SIG-M5 treated with dmso at 0.1 percent for 504 hours (cell line): ENCODE measurements at regions not wholly inside any gene's neighbourhood (a gene's known extent, or its start where the extent isn't known, plus 50 kb on each side); places are given as distances from the start of the nearest gene placed in this dataset.

Experiments used
- DNase-seq: peaks from one replicate; lab custom pipeline; 2025; ENCODE audit not compliant: unreplicated experiment; lab: John Stamatoyannopoulos, UW

DNA sequence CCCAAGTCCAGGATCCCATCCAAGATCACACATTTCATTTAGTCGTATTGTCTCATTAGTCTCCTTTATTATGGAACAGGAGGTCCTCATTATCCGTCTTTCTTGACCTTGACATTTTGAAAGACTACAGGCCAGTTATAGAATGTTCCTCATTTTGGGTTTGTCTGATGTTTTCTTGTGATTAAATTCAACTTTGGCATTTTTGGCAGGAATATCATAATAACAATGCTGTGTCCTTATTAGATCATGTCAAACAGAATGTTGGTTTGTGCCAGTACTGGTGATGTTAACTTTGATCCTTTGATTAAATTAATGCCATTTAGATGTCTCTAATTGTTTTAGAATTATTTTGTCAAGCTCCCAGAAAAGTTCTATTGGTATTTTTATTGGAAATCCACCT is 106.5 kb upstream of the FRY start:
- DNase-seq: no peak

DNA sequence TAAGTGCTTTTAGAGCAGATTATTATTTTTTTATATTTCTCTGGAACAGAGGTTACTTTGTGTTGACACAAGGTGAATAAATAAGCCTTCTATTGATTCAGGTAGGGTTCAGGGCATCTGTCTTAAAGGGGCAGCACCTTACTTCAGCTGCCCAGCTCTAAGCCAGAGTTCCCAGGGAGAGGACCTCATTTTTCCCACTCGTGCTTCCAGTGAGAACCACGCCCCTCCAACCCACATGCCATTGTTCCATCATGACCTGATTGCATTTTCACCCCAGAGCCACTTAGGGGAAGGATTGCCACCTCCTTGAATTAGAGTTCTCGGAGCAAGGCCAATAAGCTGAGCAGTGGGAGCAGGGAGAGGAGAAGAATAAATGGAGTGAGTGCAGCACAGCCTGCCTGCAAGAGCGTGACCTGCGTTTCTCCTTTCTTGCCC is 104.3 kb upstream of the FRY start:
- DNase-seq: no peak

DNA sequence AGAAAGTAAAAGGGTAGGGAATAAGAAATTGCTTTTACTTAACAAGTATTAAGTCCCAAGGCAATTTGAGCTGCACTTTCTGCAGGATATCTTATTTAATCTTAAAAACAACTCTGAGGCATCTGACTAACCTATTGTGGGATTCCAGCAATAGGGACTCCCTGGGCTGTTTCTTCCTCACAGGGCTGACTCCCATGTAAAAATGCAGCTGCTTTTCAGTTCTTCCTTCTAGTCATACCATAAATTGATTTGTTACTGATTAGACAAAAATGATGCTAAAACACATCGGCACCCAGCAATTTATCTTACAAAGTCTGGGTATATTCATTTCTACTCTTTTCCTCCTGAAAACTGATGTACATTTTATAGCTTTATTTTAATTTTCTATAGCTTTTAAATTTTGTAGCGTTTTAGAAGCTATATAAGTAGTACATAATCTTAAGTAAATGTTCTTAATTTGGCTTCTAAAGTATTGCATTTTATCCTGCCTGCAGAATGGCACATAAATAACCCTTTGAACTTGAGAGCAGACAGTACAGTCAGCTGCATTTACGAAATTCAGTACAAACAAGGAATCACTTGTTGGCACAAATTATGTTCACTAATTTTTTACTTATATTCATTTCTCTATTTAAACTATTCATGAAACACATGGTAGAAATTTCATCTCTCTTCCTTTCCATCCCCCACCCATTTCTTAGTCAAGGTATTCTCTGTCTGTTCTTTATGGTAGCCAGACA is 102.4 kb upstream of the FRY start:
- no peak for DNase-seq

DNA sequence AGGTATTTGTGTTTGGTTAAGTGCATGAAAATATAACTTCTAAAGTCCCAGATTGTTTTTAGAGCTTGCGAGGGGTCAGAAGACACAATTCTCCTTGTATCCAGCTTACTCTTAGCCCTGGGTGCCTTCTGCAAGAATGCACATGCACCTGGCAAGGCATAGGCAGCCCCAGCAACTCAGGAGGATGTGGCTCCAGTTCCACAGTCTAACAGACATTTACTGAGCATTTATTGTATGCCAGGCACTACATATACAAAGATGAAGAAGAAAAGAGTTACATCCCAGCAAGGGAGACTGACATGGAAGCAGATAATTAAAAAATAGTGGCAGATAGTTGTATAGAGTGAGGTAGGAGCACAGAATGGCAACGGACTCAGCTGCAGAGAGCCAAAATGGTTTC is 101.1 kb upstream of the FRY start:
- no peak for DNase-seq

DNA sequence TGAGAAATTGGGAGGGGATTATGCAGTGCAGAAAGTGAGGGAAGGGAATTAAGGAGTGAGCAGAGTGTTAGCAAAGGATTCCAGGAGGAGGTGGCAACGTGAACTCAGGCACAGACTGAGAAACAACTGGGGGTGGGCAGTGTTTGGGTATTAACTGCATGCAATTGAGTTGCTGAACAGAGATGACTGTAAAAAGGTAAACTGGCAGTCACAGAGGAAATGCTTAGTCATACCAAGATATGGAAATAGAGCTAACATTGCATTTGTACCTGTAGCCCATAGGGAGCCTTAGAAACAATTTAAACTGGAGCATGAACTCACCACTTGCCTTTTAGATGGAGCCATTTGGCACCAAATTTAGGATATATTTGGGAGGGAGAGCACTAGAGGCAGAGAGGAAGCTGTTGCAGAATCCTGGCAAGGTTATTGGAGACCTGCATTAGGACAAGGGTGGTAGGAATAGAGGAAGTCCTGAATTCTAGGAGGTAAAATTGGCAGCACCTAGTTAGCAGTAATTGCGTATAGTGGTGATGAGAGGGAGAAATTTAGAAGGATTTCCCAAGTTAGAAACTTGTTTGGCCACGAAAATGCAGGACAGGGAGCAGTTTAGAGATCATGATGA is 100.6 kb upstream of the FRY start:
- DNase-seq: no peak

DNA sequence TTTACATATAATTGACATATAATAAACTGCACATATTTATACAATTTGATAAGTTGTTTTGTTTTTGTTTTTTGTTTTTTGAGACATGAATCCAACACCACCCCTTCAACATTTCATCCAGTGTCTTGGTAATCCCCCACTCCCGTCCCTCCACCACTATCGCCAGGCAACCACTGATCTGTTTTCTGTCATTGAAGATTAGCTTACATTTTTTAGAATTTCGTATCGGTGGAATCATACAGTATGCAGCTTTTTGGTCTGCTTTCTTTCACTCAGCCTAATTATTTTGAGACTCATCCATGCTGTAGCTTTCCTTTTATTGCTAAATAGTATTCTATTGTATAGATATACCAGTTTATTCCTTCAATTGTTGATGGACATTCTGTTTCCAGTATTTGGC is 94.1 kb upstream of the FRY start:
- DNase-seq: no peak

DNA sequence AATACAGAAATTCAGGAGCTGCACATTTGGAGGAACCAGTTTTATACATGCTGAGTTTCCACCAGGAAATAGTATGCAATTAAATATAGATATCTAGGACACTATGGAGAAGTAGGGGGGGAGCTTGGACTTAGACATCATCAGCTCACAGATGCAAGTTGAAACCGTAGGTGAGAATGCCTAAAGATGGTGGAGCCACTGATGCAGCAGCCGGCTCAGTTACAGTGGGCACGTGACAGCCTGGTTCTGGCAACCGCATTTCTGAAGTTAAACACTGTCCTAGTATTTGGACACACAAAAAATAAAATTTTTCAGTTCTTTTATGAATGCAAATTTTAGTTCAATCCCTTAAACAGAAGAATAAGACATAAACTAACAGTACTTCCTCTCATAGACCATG is 91.5 kb upstream of the FRY start:
- DNase-seq: no peak

DNA sequence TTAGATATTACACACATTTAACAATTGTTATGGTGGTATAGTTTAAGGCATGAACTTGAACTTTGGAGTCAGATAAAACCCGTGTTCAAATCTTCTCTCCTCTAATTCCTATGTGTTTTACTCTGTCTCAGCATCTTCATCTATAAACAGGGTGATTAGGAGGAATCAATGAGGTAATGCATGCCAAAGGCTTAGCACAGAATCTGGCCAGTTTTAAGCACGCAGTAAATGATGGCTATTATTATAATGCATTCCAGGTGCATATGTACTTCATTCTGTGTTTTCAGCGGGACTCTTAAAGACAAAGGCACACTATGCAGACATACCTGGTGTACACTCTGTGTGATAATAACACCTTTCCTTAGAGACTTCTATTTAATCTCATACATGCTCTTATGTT is 88.0 kb upstream of the FRY start:
- DNase-seq: no peak

DNA sequence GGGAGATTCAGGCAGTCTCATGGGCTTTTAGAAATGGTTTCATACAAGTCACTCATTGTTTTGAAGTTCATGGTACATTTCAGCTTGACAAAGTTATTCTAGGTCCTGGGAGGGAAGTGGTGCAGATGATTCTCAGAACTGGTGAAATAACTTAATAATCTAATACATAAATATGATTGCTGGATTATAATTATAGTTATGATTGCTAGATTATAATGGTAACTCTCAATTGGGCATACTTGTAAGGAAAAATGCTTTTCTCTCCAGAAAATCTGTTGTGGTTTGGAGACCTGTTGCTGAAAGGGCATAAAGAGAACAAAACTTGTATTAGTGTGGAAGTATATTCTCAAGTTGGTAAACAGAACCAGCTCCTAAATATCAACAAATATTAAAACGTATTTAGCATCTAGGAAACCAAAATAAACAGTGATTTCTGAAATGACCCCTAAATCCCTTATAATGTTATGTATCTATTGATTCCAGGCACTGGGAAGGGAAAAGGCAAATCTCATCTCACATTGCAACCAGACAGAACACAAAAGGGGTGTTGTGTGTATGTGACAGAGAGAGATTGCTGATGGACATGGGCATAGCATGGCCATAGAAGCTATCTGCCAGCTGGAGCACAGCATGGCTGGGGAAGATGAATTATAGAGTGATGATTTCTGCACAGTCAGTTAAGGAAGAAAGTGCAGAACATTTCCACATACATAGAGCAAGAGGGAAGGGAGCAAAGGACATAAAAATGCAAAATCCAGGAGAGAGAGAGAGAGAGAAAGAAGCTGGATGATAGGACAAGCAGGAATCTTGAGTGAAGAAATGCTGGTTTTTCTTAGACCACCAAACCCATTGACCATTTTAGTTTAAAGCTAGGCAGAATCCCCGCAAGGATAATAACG is 87.1 kb upstream of the FRY start:
- DNase-seq: no peak

DNA sequence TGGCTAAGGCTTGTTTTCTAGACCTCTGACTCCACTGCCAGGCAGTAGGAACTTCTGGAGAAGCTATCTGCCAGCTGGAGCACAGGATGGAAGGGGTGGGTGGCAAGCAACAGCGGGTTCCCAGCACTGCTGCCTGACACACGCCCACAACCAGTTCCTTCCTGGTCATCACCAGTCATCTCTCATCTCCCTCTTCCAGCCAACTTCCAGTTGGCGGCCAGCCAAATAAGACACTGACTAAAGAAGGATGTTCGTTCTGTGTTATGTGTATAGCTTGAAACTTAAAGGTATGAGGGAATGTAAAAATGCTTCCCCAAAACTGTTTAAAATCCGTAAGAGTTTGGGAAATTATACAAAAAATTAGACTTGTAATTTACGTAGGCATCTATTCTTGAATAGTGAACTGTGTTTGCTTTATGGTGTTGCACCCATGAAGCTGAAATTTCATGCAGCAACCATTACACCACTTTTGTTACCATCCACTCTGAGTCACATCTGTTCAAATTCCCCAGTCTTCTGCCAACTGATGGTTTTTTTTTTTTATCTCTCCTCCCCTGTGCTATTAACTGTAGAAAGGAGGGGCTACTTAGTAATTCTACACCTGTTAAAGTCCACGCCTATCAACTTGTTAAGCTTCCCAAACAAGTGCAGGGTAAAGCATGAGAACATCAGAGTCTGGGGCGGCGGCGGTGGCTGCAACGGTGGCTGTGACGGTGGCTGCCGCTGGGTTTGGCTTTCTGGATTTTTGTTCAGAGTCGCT is 86.2 kb upstream of the FRY start:
- peak; percentile 35 for DNase-seq

DNA sequence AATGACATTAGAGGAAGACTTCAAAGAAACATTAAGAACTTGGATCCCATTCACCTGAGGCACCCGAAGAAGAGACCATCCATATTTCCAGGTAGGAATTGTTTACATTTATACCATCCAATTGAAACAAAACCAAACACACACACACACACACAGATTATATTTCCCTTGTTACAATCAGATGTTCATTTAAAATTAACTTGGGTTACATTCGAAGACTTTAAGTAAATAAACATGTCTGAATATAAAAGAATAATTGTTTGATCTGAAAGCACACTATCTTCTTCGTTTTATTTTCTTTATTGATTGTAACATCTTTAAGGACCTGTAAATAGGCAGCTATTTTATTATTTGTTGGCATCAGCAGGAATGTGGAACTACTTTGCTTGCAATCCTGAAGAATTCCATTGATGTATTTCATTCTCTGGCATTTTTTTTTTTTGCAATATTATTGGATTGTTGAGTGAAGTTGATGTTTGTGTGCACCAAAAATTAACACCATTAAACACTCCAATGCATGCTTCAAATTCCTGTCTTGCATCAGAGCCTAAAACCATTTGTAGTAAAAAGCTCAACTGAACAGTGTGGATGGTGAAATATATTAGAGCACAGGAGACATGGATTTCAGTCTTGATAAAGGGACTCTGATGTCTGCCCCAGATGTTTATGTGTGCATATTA is 85.3 kb upstream of the FRY start:
- DNase-seq: no peak

DNA sequence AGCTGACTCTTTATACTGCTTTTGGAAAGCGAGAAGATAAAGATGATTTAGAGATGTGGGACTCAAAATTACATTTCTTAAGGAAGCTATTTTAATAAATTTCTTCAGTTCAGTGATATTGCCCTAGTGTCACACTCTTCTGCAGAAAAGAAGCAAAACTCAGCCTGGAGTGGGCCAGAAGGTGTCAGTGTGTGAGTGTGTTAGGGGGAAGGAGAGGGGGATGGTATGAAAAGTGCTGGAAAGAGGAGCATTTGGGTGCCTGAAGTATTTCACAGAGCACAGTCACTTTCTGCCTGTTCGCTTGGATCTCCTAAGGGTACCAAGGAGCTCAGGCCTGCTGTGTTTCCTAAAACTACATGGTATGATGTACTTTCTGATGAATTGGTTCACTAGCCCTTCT is 84.5 kb upstream of the FRY start:
- DNase-seq: no peak

DNA sequence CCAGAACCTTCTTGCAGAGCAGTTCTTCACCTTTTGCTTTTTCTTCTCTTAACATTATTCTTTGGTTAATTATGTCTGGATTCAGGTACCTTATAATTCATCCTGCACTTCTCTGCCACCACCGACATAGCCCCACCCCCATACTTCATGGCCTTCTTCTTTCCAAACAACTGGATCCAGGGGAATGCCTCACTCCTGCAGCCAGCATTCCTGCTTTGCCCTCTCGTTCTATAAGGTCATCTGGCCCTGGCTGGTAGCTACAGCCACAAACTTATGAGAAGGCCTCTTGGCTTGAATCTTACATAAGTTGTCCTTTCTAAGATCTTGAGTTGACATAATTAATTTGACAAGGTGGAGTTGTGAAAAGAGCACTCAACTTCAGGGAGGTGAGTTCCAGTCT is 84.1 kb upstream of the FRY start:
- no peak for DNase-seq

DNA sequence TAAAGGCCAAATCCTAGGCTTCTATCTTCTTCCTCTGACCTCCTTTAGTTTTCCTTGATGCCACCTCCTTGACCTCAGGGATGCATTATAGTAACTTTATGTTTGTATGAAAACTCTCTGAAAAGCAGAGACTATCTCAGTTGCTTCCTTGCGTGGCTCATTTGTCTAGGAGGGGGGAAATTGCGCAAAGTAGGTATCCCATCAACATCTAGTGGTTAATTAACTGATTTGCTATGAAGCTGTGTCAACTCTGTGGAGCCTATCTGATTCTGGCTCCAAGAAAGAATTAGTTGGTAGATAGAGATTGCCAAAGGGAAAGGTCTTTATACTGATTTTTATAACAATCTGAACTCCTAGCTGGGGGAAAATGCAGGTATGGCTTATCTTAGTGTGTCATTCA is 82.1 kb upstream of the FRY start:
- no peak for DNase-seq

DNA sequence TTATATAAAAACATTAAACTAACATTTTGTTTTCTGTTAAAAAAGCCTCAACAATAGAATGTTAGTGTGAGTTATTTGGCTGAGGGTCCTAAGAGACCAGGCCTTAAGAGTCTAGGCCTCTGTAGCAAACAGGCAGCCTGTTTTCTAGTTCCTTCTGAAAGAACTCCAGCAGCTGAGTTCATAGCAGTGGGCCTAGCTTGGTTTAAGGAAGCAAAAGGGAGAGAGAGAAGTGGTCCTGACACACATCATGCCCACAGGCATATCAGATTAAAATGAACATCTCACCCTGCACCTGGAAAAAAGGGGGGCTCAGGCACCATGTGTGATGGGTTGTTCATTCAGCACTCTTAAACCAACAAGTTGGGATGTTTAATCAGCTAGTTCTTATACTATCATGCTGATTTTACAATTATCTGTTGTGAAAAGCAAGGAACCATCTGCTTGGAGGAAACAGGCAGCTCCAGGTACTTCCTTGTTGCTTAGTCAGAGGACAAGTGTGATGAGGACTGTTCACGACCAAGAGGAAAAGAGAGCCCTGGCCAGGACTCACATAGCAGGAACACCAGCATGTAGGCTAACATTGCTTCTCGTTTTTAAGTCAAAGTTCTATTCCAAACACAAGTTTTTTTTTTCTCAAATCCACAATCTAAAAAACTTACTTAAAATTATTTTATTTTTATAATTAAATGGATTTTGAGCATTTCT is 81.3 kb upstream of the FRY start:
- DNase-seq: no peak

DNA sequence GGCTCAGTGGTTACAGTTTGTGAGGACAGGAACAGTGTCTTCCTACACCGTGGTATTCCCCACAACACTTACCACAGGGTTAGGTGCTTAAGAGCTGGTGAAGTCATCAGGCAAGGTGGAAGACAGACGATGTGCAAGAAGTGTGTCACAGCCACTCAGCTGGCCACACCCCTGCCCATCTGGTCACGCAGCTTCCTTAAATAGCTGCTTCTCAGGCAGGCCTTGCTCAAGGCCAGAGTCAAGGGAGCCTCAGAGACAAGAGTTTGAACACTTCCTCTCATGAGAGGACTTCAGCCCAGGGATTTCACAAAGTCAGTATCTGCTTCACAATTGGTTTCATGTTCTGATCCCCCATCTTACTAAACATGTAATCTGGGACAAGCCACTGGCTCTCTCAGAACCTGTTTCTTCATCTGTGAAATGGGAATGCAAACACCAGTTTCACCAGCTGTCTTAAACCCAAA is 80.3 kb upstream of the FRY start:
- peak; percentile 90 for DNase-seq

DNA sequence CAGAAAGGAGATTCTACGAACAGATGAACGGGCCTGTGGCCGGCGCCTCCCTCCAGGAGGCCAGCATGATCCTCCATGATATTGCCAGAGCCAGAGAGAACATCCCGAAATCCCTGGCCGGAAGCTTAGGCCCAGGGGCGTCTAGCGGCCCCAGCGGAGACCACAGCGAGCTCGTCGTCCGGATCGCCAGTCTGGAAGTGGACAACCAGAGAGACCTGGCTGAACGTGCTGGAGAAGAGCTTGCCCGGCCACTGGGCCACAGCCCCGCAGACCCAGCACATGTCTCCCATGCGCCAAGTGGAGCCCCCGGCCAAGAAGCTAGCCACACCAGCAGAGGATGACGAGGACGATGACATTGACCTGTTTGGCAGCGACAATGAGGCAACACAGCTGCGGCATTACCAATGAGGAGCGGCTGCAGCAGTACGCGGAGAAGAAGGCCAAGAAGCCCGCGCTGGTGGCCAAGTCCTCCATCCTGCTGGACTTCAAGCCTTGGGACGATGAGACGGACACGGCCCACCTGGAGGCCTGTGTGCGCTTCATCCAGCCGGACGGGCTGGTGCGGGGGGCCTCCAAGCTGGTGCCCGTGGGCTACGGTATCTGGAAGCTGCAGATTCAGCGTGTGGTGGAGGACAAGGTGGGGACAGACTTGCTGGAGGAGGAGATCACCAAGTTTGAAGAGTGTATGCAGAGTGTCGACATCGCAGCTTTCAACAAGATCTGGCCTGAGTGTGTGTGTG is 78.8 kb upstream of the FRY start:
- DNase-seq: no peak

DNA sequence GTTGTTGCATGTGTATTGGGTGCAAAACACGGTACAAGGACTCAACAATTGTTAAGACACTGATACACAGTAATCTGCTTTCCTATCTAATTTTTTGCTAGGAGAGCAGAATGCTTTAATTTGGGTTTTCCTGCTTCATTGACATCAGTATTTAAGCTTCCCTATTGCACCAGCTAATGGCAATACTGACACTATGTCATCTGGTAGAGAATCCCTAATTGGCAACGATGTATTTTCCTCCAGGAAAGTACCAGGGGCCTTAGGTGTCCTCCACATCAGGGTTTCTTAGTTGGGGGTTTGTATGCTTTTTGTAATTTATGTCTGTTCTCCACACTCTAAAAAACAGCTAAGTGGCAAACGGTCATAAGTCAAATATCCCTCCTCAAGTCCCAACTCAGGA is 76.5 kb upstream of the FRY start:
- no peak for DNase-seq

DNA sequence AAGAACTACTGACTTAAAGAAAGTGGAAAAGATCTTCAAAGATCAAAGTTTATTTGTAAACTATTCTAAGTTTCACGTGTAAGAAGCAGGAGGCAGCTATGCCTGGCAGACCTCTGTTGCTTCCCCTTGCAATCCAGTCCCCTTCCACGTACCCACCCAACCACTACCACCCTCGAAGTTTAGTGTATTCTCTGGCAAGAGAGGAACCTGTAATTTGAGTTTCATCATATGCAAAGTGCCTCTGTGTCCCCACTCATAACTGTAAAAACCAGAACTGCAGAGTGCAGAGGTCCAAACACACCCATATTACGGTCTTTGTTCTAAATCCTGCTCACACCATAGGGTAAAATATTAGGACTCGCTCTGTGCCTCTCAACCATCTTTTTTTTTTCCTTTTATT is 75.8 kb upstream of the FRY start:
- DNase-seq: peak; percentile 30
